Brain microvascular endothelial cell (primary cell): ENCODE measurements at regions not wholly inside any gene's neighbourhood (a gene's known extent, or its start where the extent isn't known, plus 50 kb on each side); places are given as distances from the start of the nearest gene placed in this dataset.

ENCODE experiments used
- DNase-seq: peaks from one replicate; pipeline ENCODE4 v3.0.0-alpha.2; 2020
- H3K27ac ChIP-seq: fragments of 250-450 bp; sonication (Bioruptor Pico); 2 replicates; pipeline ENCODE4 v1.5.1; 2020; ENCODE audit warnings: mild to moderate bottlenecking, moderate library complexity
- H3K27me3 ChIP-seq: fragments of 250-450 bp; sonication (Bioruptor Pico); replicated peaks from 2 replicates; pipeline ENCODE4 v1.5.1; 2020; ENCODE audit warnings: mild to moderate bottlenecking
- H3K36me3 ChIP-seq: fragments of 250-450 bp; sonication (Bioruptor Pico); replicated peaks from 2 replicates; pipeline ENCODE4 v1.5.1; 2020; ENCODE audit warnings: mild to moderate bottlenecking
- H3K4me3 ChIP-seq: 2 replicates; pipeline ENCODE4 v1.5.1; 2011; ENCODE audit warnings: low read depth, mild to moderate bottlenecking, control low read depth, low read length, moderate library complexity
- CTCF ChIP-seq: IDR thresholded peaks from 2 replicates; pipeline ENCODE4 v1.5.1; 2011; ENCODE audit warnings: low read depth, mild to moderate bottlenecking, moderate library complexity, low read length, control low read depth, inconsistent platforms; ENCODE audit errors: missing control alignments
- in situ Hi-C: cut with HindIII; loops from 2 replicates; pipeline ENCODE4 v1.10.0; 2017; ENCODE audit warnings: low sequenced_read_pairs, low pct_ligation_motif_present

DNA sequence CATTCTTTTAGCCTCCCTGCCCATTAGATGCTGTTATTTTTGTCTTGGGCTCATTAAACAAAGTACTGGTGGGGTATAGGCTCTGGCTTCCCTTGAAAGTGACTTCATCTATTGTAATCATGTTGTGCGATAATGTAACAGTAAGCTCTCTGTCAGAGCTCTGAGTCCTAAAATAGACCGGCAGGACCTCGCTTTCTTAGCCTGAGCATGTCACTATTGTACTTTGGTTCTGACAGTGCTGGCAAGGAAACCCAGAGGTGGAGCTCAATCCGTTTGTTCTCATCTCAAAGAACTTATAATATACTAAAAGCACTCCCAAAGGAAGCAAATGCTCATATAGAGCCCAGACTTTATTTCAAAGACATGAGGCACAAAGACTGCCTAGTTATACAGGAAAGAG is 339.1 kb upstream of the CCNH start:
- Histone ChIP-seq H3K27me3 (no peaks in the 10 kb centered on the region), H3K27ac (no peak overlapping the region), H3K4me3 (no peak overlapping the region), H3K36me3 (no peaks in the 10 kb centered on the region)
- in situ Hi-C loops, result no loop called here
- TF ChIP-seq CTCF, result no peak
- no peak for DNase-seq

- Histone ChIP-seq H3K4me3 (no peak overlapping the region), H3K27me3 (no peaks in the 10 kb centered on the region), H3K27ac (no peak overlapping the region), H3K36me3 (no peaks in the 10 kb centered on the region)
- no peak for TF ChIP-seq CTCF
- no peak for DNase-seq
- in situ Hi-C loops, result no loop called here
Measured at GRCh38 chr5:87746891-87747377, 334.2 kb upstream of the CCNH start.

- H3K27me3 ChIP-seq, result no peaks in the 10 kb centered on the region
- no peak overlapping the region for H3K4me3 ChIP-seq
- in situ Hi-C loops, result no loop called here
- DNase-seq, result no peak
- no peak overlapping the region for H3K27ac ChIP-seq
- no peaks in the 10 kb centered on the region for H3K36me3 ChIP-seq
- TF ChIP-seq CTCF, result no peak
Measured at GRCh38 chr5:87746341-87746740, 333.6 kb upstream of the CCNH start.

- in situ Hi-C loops, result no loop called here
- Histone ChIP-seq H3K27ac (no peak overlapping the region), H3K4me3 (no peak overlapping the region), H3K36me3 (no peaks in the 10 kb centered on the region), H3K27me3 (no peaks in the 10 kb centered on the region)
- no peak for DNase-seq
- TF ChIP-seq CTCF, result no peak
Measured at GRCh38 chr5:87741881-87742280, 329.2 kb upstream of the CCNH start.

DNA sequence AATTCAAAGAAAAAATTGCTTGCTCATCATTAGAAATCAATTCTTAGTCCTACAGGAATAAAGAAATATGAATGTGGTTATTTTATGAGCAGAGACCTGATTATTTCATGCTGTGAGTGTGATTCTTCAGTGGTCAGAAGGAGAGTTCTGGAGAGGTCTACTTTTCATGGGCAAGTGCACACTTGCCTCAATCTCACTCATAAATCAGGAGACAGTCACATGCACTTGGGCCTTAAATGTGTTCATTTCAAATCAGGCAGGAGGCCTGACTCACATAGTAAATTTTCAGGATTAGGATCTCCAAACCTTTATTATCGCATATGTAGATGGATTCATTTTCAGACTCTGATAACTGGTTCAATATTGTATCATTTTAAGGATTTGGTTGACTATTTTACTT is 323.2 kb upstream of the CCNH start:
- DNase-seq, result no peak
- no peaks in the 10 kb centered on the region for H3K36me3 ChIP-seq
- no peak overlapping the region for H3K27ac ChIP-seq
- in situ Hi-C loops, result no loop called here
- no peaks in the 10 kb centered on the region for H3K27me3 ChIP-seq
- no peak overlapping the region for H3K4me3 ChIP-seq
- TF ChIP-seq CTCF, result no peak

DNA sequence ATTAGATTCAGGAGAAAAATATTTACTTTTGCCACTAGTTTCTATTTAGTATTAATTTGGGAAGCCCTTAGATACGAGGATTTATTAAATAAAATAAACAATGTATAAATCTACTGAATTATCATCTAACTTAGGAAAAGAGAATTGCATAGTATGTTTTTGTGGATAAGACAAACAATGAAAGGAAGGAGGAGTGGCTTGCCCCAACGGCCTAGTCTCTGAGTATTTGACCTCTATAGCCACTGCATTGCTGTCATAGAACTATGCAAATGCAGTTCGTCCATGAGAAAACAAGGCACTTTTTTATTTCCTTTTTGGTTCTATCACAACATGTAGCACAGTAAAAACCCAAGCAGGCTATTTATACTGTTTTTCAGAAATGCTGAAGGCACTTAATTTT is 321.2 kb upstream of the CCNH start:
- no peak for TF ChIP-seq CTCF
- in situ Hi-C loops, result no loop called here
- no peak overlapping the region for H3K4me3 ChIP-seq
- no peak overlapping the region for H3K27ac ChIP-seq
- no peak for DNase-seq
- no peaks in the 10 kb centered on the region for H3K36me3 ChIP-seq
- H3K27me3 ChIP-seq, result no peaks in the 10 kb centered on the region
